ENCODE measurements at regions not wholly inside any gene's neighbourhood (a gene's known extent, or its start where the extent isn't known, plus 50 kb on each side); places are given as distances from the start of the nearest gene placed in this dataset.

GRCh38 chr3:59338934-59339333 lies 289.1 kb upstream of the CFAP20DC start:
- H3K4me1 ChIP-seq (ENCODE audit: control insufficient read depth, insufficient read depth, low read length), result no peaks in the 10 kb centered on the region
- no peak overlapping the region for H3K27ac ChIP-seq (ENCODE audit: low read depth, low read length)
- no peak overlapping the region for H3K4me3 ChIP-seq (ENCODE audit: low read depth, low read length)
- H3K9me3 ChIP-seq (ENCODE audit: control insufficient read depth, insufficient read depth, low read depth, low read length), result peaks cover 2% of the 10 kb centered on the region; the same call in 1 of the 2 replicates
- H3K9ac ChIP-seq (ENCODE audit: low read length), result no peak overlapping the region
- H3K27me3 ChIP-seq (ENCODE audit: control insufficient read depth, insufficient read depth, low read length), result no peaks in the 10 kb centered on the region
- H3K36me3 ChIP-seq (ENCODE audit: control insufficient read depth, insufficient read depth, low read length), result no peaks in the 10 kb centered on the region

GRCh38 chr3:59335338-59335737 lies 285.5 kb upstream of the CFAP20DC start:
- Histone ChIP-seq H3K4me1 (ENCODE audit: control insufficient read depth, insufficient read depth, low read length) (no peaks in the 10 kb centered on the region), H3K9me3 (ENCODE audit: control insufficient read depth, insufficient read depth, low read depth, low read length) (peaks cover 5% of the 10 kb centered on the region; the same call in 1 of the 2 replicates), H3K27me3 (ENCODE audit: control insufficient read depth, insufficient read depth, low read length) (no peaks in the 10 kb centered on the region), H3K36me3 (ENCODE audit: control insufficient read depth, insufficient read depth, low read length) (no peaks in the 10 kb centered on the region), H3K27ac (ENCODE audit: low read depth, low read length) (no peak overlapping the region), H3K9ac (ENCODE audit: low read length) (no peak overlapping the region), H3K4me3 (ENCODE audit: low read depth, low read length) (no peak overlapping the region)

GRCh38 chr3:59334585-59334984 lies 284.8 kb upstream of the CFAP20DC start:
- Histone ChIP-seq H3K27me3 (ENCODE audit: control insufficient read depth, insufficient read depth, low read length) (no peaks in the 10 kb centered on the region), H3K9ac (ENCODE audit: low read length) (no peak overlapping the region), H3K4me1 (ENCODE audit: control insufficient read depth, insufficient read depth, low read length) (no peaks in the 10 kb centered on the region), H3K4me3 (ENCODE audit: low read depth, low read length) (no peak overlapping the region), H3K27ac (ENCODE audit: low read depth, low read length) (no peak overlapping the region), H3K36me3 (ENCODE audit: control insufficient read depth, insufficient read depth, low read length) (no peaks in the 10 kb centered on the region), H3K9me3 (ENCODE audit: control insufficient read depth, insufficient read depth, low read depth, low read length) (peaks cover 5% of the 10 kb centered on the region; the same call in 1 of the 2 replicates)

GRCh38 chr3:59327376-59327808 lies 277.6 kb upstream of the CFAP20DC start:
- Histone ChIP-seq H3K9me3 (ENCODE audit: control insufficient read depth, insufficient read depth, low read depth, low read length) (no peaks in the 10 kb centered on the region), H3K4me1 (ENCODE audit: control insufficient read depth, insufficient read depth, low read length) (peaks cover 5% of the 10 kb centered on the region; the same call in 1 of the 2 replicates), H3K27ac (ENCODE audit: low read depth, low read length) (no peak overlapping the region), H3K36me3 (ENCODE audit: control insufficient read depth, insufficient read depth, low read length) (no peaks in the 10 kb centered on the region), H3K9ac (ENCODE audit: low read length) (no peak overlapping the region), H3K27me3 (ENCODE audit: control insufficient read depth, insufficient read depth, low read length) (no peaks in the 10 kb centered on the region), H3K4me3 (ENCODE audit: low read depth, low read length) (no peak overlapping the region)

GRCh38 chr3:59326246-59327024 lies 276.6 kb upstream of the CFAP20DC start:
- H3K27ac ChIP-seq (ENCODE audit: low read depth, low read length), result no peak overlapping the region
- H3K27me3 ChIP-seq (ENCODE audit: control insufficient read depth, insufficient read depth, low read length), result no peaks in the 10 kb centered on the region
- no peaks in the 10 kb centered on the region for H3K9me3 ChIP-seq (ENCODE audit: control insufficient read depth, insufficient read depth, low read depth, low read length)
- H3K9ac ChIP-seq (ENCODE audit: low read length), result no peak overlapping the region
- H3K4me3 ChIP-seq (ENCODE audit: low read depth, low read length), result no peak overlapping the region
- no peaks in the 10 kb centered on the region for H3K36me3 ChIP-seq (ENCODE audit: control insufficient read depth, insufficient read depth, low read length)
- H3K4me1 ChIP-seq (ENCODE audit: control insufficient read depth, insufficient read depth, low read length), result peaks cover 5% of the 10 kb centered on the region; the same call in 1 of the 2 replicates

DNA sequence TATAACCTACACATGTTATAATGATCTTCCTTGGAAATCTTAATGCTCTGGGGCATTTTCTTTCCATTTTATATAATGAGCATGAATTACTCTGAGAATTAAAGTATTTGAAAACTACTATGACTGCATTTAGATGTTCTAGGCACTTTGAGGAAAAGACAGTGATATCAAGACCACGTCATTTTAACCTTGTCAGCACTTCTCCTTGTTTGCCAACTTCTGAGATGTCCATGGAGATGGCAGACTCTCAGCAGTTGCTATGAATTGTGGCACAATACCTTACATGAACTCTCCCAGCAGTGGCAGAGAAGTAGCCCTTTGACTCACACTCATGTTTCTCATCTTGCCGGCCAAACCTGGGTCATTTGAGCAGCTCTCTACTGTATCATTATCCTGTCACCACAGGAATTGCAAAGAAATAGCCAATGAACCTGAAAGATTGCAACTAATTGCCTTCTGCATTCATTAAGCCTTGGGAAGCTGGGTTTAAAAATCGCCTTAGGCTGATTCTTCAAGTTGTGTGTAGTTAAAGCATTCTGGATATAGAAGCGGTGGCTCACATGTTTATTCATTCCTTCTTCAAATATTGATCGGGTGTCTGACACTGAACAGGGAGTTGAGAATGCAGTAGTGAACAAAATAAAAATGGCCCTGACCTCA lies 272.2 kb upstream of the CFAP20DC start:
- no peak overlapping the region for H3K4me3 ChIP-seq (ENCODE audit: low read depth, low read length)
- H3K27me3 ChIP-seq (ENCODE audit: control insufficient read depth, insufficient read depth, low read length), result no peaks in the 10 kb centered on the region
- no peaks in the 10 kb centered on the region for H3K9me3 ChIP-seq (ENCODE audit: control insufficient read depth, insufficient read depth, low read depth, low read length)
- H3K27ac ChIP-seq (ENCODE audit: low read depth, low read length), result no peak overlapping the region
- no peak overlapping the region for H3K9ac ChIP-seq (ENCODE audit: low read length)
- H3K36me3 ChIP-seq (ENCODE audit: control insufficient read depth, insufficient read depth, low read length), result no peaks in the 10 kb centered on the region
- peaks cover 3% of the 10 kb centered on the region; the same call in 1 of the 2 replicates for H3K4me1 ChIP-seq (ENCODE audit: control insufficient read depth, insufficient read depth, low read length)

- Histone ChIP-seq H3K9me3 (ENCODE audit: control insufficient read depth, insufficient read depth, low read depth, low read length) (no peaks in the 10 kb centered on the region), H3K27ac (ENCODE audit: low read depth, low read length) (no peak overlapping the region), H3K36me3 (ENCODE audit: control insufficient read depth, insufficient read depth, low read length) (no peaks in the 10 kb centered on the region), H3K4me1 (ENCODE audit: control insufficient read depth, insufficient read depth, low read length) (no peaks in the 10 kb centered on the region), H3K4me3 (ENCODE audit: low read depth, low read length) (no peak overlapping the region), H3K27me3 (ENCODE audit: control insufficient read depth, insufficient read depth, low read length) (no peaks in the 10 kb centered on the region), H3K9ac (ENCODE audit: low read length) (no peak overlapping the region)
Measured at GRCh38 chr3:59320080-59320479, 270.3 kb upstream of the CFAP20DC start.

DNA sequence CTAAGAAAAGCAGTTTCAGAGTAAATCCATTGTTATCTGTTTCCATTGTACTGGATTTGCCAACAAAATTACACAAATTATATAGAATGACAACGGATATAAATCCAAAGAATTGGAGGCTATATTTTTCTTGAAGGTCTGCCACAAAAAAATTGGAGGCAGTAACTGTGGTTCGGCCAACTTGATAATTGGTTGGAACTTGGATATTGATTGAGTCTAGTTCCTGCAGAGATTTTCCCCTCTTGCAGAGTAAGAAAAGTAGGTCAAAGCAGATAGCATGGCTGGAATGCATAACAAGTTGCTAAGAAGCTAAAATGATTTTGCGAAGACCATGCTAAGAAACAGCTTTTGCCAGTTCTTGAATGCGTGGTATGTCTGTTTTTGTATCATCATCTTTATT lies 269.6 kb upstream of the CFAP20DC start:
- H3K9me3 ChIP-seq (ENCODE audit: control insufficient read depth, insufficient read depth, low read depth, low read length), result no peaks in the 10 kb centered on the region

DNA sequence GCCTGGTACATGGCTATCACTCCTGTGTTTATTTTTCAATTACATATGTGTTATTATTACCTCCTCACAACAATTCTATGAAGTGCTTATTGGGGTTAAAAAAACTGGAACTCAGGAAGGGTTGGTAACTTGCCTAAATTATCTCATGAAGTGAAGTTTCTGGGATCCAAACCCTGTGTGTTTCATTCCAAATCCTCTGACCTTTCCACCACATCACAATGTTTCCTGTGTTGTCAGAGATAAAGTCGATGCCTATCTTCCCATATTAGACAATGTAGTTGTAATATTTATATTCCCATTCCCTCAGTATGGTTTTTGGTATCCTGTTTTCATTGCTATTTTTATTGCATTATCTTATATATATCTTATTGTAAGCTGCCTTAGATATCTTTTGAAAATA lies 269.1 kb upstream of the CFAP20DC start:
- no peak overlapping the region for H3K27ac ChIP-seq (ENCODE audit: low read depth, low read length)
- no peaks in the 10 kb centered on the region for H3K4me1 ChIP-seq (ENCODE audit: control insufficient read depth, insufficient read depth, low read length)
- no peak overlapping the region for H3K4me3 ChIP-seq (ENCODE audit: low read depth, low read length)
- no peaks in the 10 kb centered on the region for H3K36me3 ChIP-seq (ENCODE audit: control insufficient read depth, insufficient read depth, low read length)
- H3K9ac ChIP-seq (ENCODE audit: low read length), result no peak overlapping the region
- no peaks in the 10 kb centered on the region for H3K9me3 ChIP-seq (ENCODE audit: control insufficient read depth, insufficient read depth, low read depth, low read length)
- H3K27me3 ChIP-seq (ENCODE audit: control insufficient read depth, insufficient read depth, low read length), result no peaks in the 10 kb centered on the region

More for the DNA sequence above, 269.6 kb upstream of the CFAP20DC start:
- no peak overlapping the region for H3K9ac ChIP-seq (ENCODE audit: low read length)
- H3K4me1 ChIP-seq (ENCODE audit: control insufficient read depth, insufficient read depth, low read length), result no peaks in the 10 kb centered on the region
- H3K27ac ChIP-seq (ENCODE audit: low read depth, low read length), result no peak overlapping the region
- no peaks in the 10 kb centered on the region for H3K27me3 ChIP-seq (ENCODE audit: control insufficient read depth, insufficient read depth, low read length)
- no peaks in the 10 kb centered on the region for H3K36me3 ChIP-seq (ENCODE audit: control insufficient read depth, insufficient read depth, low read length)
- no peak overlapping the region for H3K4me3 ChIP-seq (ENCODE audit: low read depth, low read length)

- H3K4me1 ChIP-seq (ENCODE audit: control insufficient read depth, insufficient read depth, low read length), result no peaks in the 10 kb centered on the region
Measured at GRCh38 chr3:59317386-59317785, 267.6 kb upstream of the CFAP20DC start.

DNA sequence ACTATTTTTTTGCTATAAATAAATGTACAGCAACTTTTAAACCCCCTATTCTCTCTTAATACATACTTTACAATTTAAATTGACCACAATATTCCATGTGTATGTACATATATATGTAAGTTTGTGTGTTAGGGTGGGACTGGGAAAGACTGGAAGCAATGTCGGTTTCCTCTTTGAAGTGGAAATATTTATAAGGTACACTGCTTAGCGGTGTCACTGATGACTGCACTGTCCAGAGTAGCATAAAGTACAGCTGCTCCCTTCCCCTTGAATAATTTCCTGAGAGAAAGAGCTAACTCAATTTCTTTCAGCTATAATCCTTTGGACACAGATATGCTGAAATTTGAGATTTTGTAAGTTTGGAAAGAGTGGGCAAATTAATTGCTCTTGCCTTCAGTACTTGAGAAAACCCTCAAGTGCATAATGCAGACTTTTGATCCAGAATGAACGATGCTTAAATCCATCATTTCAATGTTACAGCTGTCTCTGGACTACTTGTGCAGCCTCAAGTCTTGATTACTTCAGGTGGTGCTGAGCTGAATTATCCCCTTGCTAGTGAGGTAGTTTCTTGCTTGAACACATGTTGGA lies 267.0 kb upstream of the CFAP20DC start:
- H3K27ac ChIP-seq (ENCODE audit: low read depth, low read length), result no peak overlapping the region
- H3K27me3 ChIP-seq (ENCODE audit: control insufficient read depth, insufficient read depth, low read length), result no peaks in the 10 kb centered on the region
- no peak overlapping the region for H3K4me3 ChIP-seq (ENCODE audit: low read depth, low read length)
- no peak overlapping the region for H3K9ac ChIP-seq (ENCODE audit: low read length)
- H3K4me1 ChIP-seq (ENCODE audit: control insufficient read depth, insufficient read depth, low read length), result no peaks in the 10 kb centered on the region
- no peaks in the 10 kb centered on the region for H3K36me3 ChIP-seq (ENCODE audit: control insufficient read depth, insufficient read depth, low read length)
- no peaks in the 10 kb centered on the region for H3K9me3 ChIP-seq (ENCODE audit: control insufficient read depth, insufficient read depth, low read depth, low read length)

More at GRCh38 chr3:59317386-59317785, 267.6 kb upstream of the CFAP20DC start:
- H3K27me3 ChIP-seq (ENCODE audit: control insufficient read depth, insufficient read depth, low read length), result no peaks in the 10 kb centered on the region
- no peaks in the 10 kb centered on the region for H3K9me3 ChIP-seq (ENCODE audit: control insufficient read depth, insufficient read depth, low read depth, low read length)
- H3K4me3 ChIP-seq (ENCODE audit: low read depth, low read length), result no peak overlapping the region
- no peak overlapping the region for H3K27ac ChIP-seq (ENCODE audit: low read depth, low read length)
- H3K9ac ChIP-seq (ENCODE audit: low read length), result no peak overlapping the region
- no peaks in the 10 kb centered on the region for H3K36me3 ChIP-seq (ENCODE audit: control insufficient read depth, insufficient read depth, low read length)
